ENCODE measurements at regions not wholly inside any gene's neighbourhood (a gene's known extent, or its start where the extent isn't known, plus 50 kb on each side); places are given as distances from the start of the nearest gene placed in this dataset.

GRCh38 chr4:133467290-133467947, 318.3 kb downstream of the PCDH10 start:
- TF ChIP-seq CTCF (IDR thresholded peaks at IDR 0.05) (no peak), POLR2A (IDR thresholded peaks at IDR 0.05) (no peak)

Measured in uterus (tissue), 2 donors.